Fibroblast of the aortic adventitia (primary cell): ENCODE measurements at regions not wholly inside any gene's neighbourhood (a gene's known extent, or its start where the extent isn't known, plus 50 kb on each side); places are given as distances from the start of the nearest gene placed in this dataset.

Experiments
- DNase-seq: peaks from one replicate; pipeline ENCODE4 v3.0.0-alpha.2; 2010; ENCODE audit warnings: low read depth
- H3K4me3 ChIP-seq: 2 replicates; pipeline ENCODE4 v1.5.1; 2011; ENCODE audit warnings: low read depth, mild to moderate bottlenecking, control low read depth, low read length, moderate library complexity
- TF ChIP-seq, protein P1 (sequence below): IDR thresholded peaks from 2 replicates; pipeline ENCODE4 v1.5.1; 2011; ENCODE audit warnings: mild to moderate bottlenecking, low read length, control low read depth, inconsistent platforms; ENCODE audit not compliant: insufficient read depth

DNA sequence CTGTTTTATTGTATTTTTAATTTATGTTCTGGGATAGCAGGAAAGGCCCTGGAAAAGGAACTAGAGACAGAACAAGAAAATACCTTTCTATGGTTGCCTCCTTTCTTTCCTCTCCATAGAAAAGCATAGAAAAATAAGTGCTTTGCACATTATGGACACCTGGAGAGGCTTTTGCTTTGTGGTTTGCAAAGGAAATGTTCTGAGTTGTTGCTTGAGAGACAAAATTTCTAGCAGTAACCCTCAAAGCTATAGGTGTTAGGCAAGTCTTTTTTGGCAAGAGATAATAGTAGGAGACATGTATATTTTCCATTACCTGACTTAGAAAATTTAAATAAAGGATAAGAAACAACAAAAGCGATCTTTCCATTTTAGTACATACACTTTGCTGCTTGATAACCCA, 378.6 kb upstream of the PRKCQ start:
- TF ChIP-seq, protein P1, sequence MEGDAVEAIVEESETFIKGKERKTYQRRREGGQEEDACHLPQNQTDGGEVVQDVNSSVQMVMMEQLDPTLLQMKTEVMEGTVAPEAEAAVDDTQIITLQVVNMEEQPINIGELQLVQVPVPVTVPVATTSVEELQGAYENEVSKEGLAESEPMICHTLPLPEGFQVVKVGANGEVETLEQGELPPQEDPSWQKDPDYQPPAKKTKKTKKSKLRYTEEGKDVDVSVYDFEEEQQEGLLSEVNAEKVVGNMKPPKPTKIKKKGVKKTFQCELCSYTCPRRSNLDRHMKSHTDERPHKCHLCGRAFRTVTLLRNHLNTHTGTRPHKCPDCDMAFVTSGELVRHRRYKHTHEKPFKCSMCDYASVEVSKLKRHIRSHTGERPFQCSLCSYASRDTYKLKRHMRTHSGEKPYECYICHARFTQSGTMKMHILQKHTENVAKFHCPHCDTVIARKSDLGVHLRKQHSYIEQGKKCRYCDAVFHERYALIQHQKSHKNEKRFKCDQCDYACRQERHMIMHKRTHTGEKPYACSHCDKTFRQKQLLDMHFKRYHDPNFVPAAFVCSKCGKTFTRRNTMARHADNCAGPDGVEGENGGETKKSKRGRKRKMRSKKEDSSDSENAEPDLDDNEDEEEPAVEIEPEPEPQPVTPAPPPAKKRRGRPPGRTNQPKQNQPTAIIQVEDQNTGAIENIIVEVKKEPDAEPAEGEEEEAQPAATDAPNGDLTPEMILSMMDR: no peak
- no peak overlapping the region for H3K4me3 ChIP-seq
- DNase-seq: no peak

DNA sequence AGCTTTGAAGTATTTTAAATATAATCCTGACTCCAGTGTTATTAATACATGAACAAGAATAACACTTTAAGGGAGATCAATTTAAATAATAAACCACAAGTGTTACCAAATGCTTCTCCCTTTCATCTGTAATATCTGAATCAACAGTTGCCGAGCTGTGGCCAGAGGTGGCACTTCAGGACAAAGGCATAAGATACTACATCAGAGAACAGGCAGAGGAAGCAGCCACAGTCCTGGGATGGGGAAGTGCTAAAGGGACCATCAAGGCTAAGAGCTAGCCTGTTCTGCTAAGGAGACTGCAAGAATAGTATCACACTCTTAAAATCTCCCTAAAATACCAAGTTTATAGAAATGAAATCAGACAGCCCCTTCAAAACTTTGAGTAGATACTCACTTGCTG, 378.2 kb upstream of the PRKCQ start:
- DNase-seq: no peak
- TF ChIP-seq, protein P1: no peak
- no peak overlapping the region for H3K4me3 ChIP-seq

DNA sequence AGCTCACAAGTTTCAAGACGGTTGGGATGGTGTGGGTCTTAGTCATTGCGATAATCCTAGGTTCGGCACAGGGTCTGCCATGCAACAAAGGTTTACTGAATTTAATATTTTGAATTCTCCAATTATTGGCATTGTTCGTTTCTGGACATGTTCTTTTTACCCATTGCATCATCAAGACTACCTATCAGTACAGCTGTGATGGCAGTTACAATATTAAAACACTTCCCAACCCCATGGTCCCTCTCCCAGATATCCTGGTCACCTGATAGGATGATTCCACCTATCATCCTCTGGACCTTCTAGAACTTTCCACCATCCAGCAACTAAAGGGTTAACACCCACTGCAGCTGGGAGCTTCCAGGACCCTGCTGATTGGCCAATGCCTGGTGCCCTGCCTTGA, 377.8 kb upstream of the PRKCQ start:
- TF ChIP-seq, protein P1: no peak
- H3K4me3 ChIP-seq: no peak overlapping the region
- no peak for DNase-seq

DNA sequence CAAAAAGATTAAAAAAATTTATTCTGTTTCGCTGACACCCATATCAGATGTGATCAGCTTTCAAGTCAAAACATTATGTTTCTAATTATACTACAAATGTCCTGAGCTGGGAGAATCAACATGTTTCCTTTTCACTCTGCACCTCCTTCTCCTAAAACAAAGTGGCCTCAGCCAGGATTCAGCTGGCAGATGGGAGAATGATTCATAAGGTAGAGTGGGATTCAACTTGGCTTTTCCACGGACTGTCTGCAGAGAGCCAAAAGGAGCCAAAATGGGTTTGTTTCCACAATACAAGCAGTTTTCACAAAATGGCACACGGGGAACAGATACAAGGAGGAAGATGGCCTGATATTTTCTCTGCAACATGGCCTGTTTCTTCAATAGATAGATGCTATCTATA, 376.5 kb upstream of the PRKCQ start:
- no peak for DNase-seq
- TF ChIP-seq, protein P1: no peak
- H3K4me3 ChIP-seq: no peak overlapping the region

DNA sequence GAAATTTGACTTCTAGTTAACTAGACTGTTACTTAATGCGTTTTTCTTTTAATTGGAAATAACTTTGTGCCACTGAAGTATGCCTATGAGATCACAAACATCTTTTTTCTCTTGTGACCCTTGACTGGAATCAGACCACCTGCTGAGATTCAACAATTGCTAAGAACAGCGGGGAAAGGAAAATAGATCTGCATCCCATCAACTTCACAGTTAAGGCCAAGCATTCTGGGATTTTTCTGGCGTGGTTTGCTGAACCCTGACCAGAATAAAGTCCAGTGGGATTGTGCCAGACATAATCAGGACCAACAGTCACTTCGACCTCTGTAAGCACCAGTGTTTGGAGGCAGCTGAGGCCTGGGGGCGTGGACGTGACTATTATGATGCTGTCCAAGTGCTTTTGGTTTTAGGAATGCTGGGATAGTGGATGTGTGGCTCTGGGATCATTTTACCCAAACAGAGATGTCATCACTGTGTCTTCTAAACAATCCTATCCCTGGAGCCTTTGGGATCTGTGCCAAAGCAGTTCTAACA, 373.3 kb upstream of the PRKCQ start:
- TF ChIP-seq, protein P1: no peak
- no peak overlapping the region for H3K4me3 ChIP-seq
- DNase-seq: peak; percentile 2

DNA sequence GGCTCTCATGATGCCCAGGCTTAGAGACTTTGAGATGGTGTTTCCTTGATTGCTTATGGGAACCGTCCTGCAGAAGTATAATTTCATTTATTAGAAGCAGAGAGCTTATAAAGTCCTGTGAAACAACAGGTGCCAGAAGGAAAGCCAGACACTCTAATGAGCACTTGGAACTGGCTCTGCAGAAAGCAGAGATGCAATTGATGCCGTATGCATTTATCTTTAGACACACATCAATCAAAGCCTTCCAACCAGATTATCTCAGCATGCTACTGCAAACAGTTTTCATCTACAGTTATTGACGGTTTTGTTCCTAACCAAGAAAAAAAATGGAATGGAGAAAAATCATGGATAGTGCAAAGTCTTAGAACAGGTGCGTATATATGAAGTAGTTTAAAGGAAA, 371.7 kb upstream of the PRKCQ start:
- H3K4me3 ChIP-seq: no peak overlapping the region
- no peak for DNase-seq
- TF ChIP-seq, protein P1: no peak

DNA sequence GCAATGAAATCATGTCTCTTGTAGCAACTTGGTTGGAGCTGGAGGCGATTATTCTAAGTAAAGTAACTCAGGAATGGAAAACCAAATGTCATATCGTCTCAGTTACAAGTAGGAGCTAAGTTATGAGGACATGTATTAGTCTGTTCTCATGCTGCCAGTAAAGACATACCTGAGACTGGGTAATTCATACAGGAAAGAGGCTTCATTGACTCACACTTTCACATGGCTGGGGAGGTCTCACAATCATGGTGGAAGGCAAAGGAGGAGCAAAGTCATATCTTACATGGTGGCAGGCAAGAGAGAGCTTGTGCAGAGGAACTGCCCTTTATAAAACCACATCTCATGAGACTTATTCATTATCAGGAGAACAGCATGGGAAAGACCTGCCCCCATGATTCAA, 370.1 kb upstream of the PRKCQ start:
- H3K4me3 ChIP-seq: no peak overlapping the region
- TF ChIP-seq, protein P1: no peak
- no peak for DNase-seq
